Body of pancreas (tissue), 4 donors: ENCODE measurements at regions not wholly inside any gene's neighbourhood (a gene's known extent, or its start where the extent isn't known, plus 50 kb on each side); places are given as distances from the start of the nearest gene placed in this dataset.

Experiments used
- ATAC-seq: fragments of 150-250 bp; one replicate; pipeline ENCODE4 v1.9.1; 2016
- DNase-seq, 4 donors: peaks; one replicate each; pipeline ENCODE4 v3.0.0-alpha.2; 2019
- H3K27ac ChIP-seq, 4 donors: fragments of 200-600 bp; sonication (generic); 1 replicate in 3 of 4; 2 replicates in 1 of 4; pipeline versions ENCODE4 v1.5.1 to v1.6.1; 2016 to 2019; ENCODE audit warnings: mild to moderate bottlenecking in 1 of 4, mixed read lengths in 1 of 4, moderate library complexity in 1 of 4
- H3K27me3 ChIP-seq, 2 donors: fragments of 200-600 bp; sonication (generic); one replicate each; pipeline ENCODE4 v1.6.0; 2016; ENCODE audit warnings: mild to moderate bottlenecking in 1 of 2
- H3K36me3 ChIP-seq, 2 donors: fragments of 200-600 bp; sonication (generic); replicated peaks in 1 of 2; 2 replicates each; pipeline ENCODE4 v1.5.1; 2016; ENCODE audit warnings: low read depth in 2 of 2; ENCODE audit not compliant: insufficient read depth in 1 of 2
- H3K4me1 ChIP-seq: fragments of 200-600 bp; sonication (generic); one replicate; pipeline ENCODE4 v1.6.0; 2016
- H3K4me3 ChIP-seq, 2 donors: fragments of 200-600 bp; sonication (generic); 1 replicate in 1 of 2; 2 replicates in 1 of 2; pipeline ENCODE4 v1.5.1; 2016 to 2019
- H3K9me3 ChIP-seq, 3 donors: fragments of 200-600 bp; sonication (generic); 1 replicate in 2 of 3; 2 replicates in 1 of 3; pipeline ENCODE4 v1.5.1; 2016
- CTCF ChIP-seq, 7 experiments: fragments of 450-650 bp in 4 of 7; fragments of 200-600 bp in 3 of 7; sonication (generic) in 3 of 7; IDR thresholded peaks; one replicate each; pipeline ENCODE4 v1.5.1; 2016 to 2019; ENCODE audit warnings: antibody characterized with exemption in 7 of 7
- POLR2A ChIP-seq, 3 donors: fragments of 450-650 bp; IDR thresholded peaks; one replicate each; pipeline ENCODE4 v1.6.1; 2016; ENCODE audit warnings: antibody characterized with exemption in 3 of 3, mild to moderate bottlenecking in 2 of 3
- WGBS, 2 donors: methylation state at CpG; one replicate each; pipeline ENCODE4 v1.1.5; 2017; 5-methylcytosine and 5-hydroxymethylcytosine counted together
- intact Hi-C: fragments of 100-400 bp; cut with DNase I; formaldehyde crosslinking; loops from one replicate; pipeline ENCODE4 v1.15.1; 2023

DNA sequence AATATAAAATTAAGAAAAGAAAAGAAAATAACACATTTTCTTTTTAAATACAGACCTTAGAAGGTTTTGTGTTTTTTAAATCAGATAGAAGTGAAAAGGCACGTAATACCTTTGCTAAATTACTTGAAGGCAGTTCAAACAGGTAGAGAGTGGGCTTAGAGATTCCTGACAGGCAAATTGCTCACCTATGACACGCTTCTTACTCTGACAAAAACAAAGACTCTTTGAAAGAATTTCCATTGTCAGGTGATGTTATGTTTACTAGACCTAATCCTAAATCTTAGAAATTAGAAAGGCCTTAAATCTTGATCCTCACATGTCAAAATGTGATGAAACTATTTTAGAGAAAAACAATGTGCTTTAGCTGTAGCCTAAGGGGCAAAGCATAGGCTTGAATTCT lies 522.9 kb downstream of the SOX11 start:
- no peaks in the 10 kb centered on the region for H3K36me3 ChIP-seq
- H3K4me1 ChIP-seq, result peaks cover 10% of the 10 kb centered on the region
- no peak overlapping the region for H3K4me3 ChIP-seq
- no peak overlapping the region for H3K27ac ChIP-seq
- 77 to 88% methylated on average over 2 of the region's 2 CpGs for WGBS, 2 donors
- intact Hi-C loops, result no loop called here
- ATAC-seq (no peak), DNase-seq (no peak)
- H3K27me3 ChIP-seq, result no peaks in the 10 kb centered on the region
- no peaks in the 10 kb centered on the region for H3K9me3 ChIP-seq
- TF ChIP-seq CTCF (IDR thresholded peaks at IDR 0.05), result no peak
- TF ChIP-seq POLR2A (IDR thresholded peaks at IDR 0.05), result no peak

DNA sequence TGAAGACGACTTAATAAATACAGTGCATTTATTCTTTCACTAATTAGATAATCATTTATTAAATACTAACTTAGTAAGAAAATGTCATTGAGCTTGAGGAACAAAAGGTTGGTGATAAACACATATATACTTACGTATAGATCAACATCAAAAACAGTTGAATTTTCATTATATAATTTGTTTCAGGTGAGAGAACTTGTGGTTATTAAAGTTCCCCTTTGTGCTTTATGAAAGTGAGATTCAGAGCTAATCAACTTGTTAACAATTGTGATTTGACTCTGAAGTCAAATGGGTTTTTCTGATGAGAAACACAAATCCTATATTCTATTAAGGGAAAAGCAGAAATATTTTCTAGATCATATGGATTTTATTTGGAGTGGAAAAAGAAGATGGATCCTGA lies 524.0 kb downstream of the SOX11 start:
- H3K4me3 ChIP-seq, result no peak overlapping the region
- no peaks in the 10 kb centered on the region for H3K9me3 ChIP-seq
- H3K4me1 ChIP-seq, result peaks cover 8% of the 10 kb centered on the region
- no peak for TF ChIP-seq POLR2A (IDR thresholded peaks at IDR 0.05)
- ATAC-seq (no peak), DNase-seq (no peak)
- no peaks in the 10 kb centered on the region for H3K27me3 ChIP-seq
- no peaks in the 10 kb centered on the region for H3K36me3 ChIP-seq
- H3K27ac ChIP-seq, result no peak overlapping the region
- intact Hi-C loops, result no loop called here
- WGBS, 2 donors, result 76 to 78% methylated on average over 2 of the region's 2 CpGs

DNA sequence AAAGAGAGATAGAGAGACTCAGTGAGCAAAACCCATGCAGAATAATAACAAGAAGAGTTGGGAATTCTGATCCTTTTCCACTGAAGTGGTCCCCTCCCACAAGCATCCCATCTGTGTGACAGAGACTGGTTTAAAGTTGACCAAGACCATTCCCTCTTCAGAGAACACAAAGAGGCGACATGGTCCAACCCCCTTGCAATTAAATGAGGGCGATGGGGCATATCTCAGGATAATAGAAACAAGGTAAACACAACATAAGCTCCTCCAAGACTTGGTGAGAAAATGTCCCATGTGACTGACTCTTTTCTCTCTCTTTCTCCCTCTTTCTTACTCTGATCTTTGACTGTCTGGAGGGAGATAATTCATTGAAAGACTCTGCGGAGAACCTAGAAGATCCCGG lies 526.7 kb downstream of the SOX11 start:
- Histone ChIP-seq H3K36me3 (no peaks in the 10 kb centered on the region), H3K9me3 (no peaks in the 10 kb centered on the region), H3K27ac (no peak overlapping the region), H3K27me3 (no peaks in the 10 kb centered on the region), H3K4me1 (peaks cover 8% of the 10 kb centered on the region), H3K4me3 (no peak overlapping the region)
- DNase-seq (no peak), ATAC-seq (no peak)
- intact Hi-C loops, result no loop called here
- WGBS, 2 donors, result 87 to 95% methylated on average over 4 of the region's 4 CpGs
- no peak for TF ChIP-seq POLR2A (IDR thresholded peaks at IDR 0.05)
- TF ChIP-seq CTCF (IDR thresholded peaks at IDR 0.05), result no peak

GRCh38 chr2:6219906-6220305 lies 527.7 kb downstream of the SOX11 start:
- Histone ChIP-seq H3K36me3 (no peaks in the 10 kb centered on the region), H3K9me3 (no peaks in the 10 kb centered on the region), H3K27ac (no peak overlapping the region), H3K4me1 (peaks cover 8% of the 10 kb centered on the region), H3K27me3 (no peaks in the 10 kb centered on the region), H3K4me3 (no peak overlapping the region)
- no peak for ATAC-seq
- WGBS, 2 donors, result 81 to 86% methylated on average over 4 of the region's 4 CpGs
- intact Hi-C loops, result no loop called here
- TF ChIP-seq POLR2A (IDR thresholded peaks at IDR 0.05) (no peak), CTCF (IDR thresholded peaks at IDR 0.05) (no peak)
- no peak for DNase-seq

DNA sequence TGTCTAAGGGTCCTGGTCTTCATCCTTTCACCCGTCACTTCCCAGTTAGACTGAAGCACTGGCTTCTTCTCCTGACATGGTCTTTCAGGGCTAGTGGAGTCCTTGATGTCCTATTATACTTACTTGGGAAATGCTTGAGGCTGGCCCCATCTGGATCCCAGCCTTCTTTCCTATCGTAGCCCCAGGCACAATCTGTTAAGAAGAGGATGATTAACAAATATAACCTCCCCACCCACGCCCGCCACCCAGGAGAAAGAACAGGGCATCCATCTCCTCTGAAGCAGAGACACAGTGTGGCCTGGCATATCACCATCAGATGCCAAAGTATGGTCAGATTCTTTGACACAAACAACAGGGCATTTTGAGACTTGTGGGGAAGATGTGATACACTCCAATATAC lies 530.1 kb downstream of the SOX11 start:
- Histone ChIP-seq H3K9me3 (no peaks in the 10 kb centered on the region), H3K4me1 (no peaks in the 10 kb centered on the region), H3K27me3 (no peaks in the 10 kb centered on the region), H3K36me3 (no peaks in the 10 kb centered on the region), H3K4me3 (no peak overlapping the region), H3K27ac (no peak overlapping the region)
- intact Hi-C loops, result no loop called here
- DNase-seq (no peak), ATAC-seq (no peak)
- no peak for TF ChIP-seq POLR2A (IDR thresholded peaks at IDR 0.05)
- no peak for TF ChIP-seq CTCF (IDR thresholded peaks at IDR 0.05)
- WGBS, 2 donors, result 79 to 89% methylated on average over 4 of the region's 4 CpGs
